CD14-positive monocyte (primary cell): ENCODE measurements at regions not wholly inside any gene's neighbourhood (a gene's known extent, or its start where the extent isn't known, plus 50 kb on each side); places are given as distances from the start of the nearest gene placed in this dataset.

Experiments
- DNase-seq, 3 donors: peaks; one replicate each; pipeline ENCODE4 v3.0.0-alpha.2; 2011 to 2022
- H2AFZ ChIP-seq: 2 replicates; pipeline ENCODE4 v1.6.0; 2012; ENCODE audit warnings: mild to moderate bottlenecking, low read depth, low read length, inconsistent platforms; ENCODE audit not compliant: insufficient read depth, poor library complexity, severe bottlenecking
- H3K27ac ChIP-seq, 2 donors: 1 replicate in 1 of 2; 2 replicates in 1 of 2; pipeline ENCODE4 v1.5.1; 2012 to 2013; ENCODE audit warnings: low read length in 2 of 2, control low read depth in 1 of 2, inconsistent platforms in 1 of 2, low read depth in 1 of 2, mild to moderate bottlenecking in 1 of 2
- H3K27me3 ChIP-seq, 2 donors: one replicate each; pipeline versions ENCODE4 v1.6.0 to v1.6.1; 2011 to 2013; ENCODE audit warnings: low read length in 2 of 2; ENCODE audit not compliant: control insufficient read depth in 2 of 2, insufficient read depth in 2 of 2
- H3K36me3 ChIP-seq, 2 donors: replicated peaks in 1 of 2; 1 replicate in 1 of 2; 2 replicates in 1 of 2; pipeline versions ENCODE4 v1.5.1 to v1.6.1; 2012 to 2013; ENCODE audit warnings: low read length in 2 of 2, control low read depth in 1 of 2, inconsistent platforms in 1 of 2, mild to moderate bottlenecking in 1 of 2; ENCODE audit not compliant: insufficient read depth in 2 of 2, control insufficient read depth in 1 of 2
- H3K4me1 ChIP-seq, 2 donors: 1 replicate in 1 of 2; 2 replicates in 1 of 2; pipeline versions ENCODE4 v1.5.1 to v1.6.1; 2012 to 2013; ENCODE audit warnings: low read length in 2 of 2, control low read depth in 1 of 2, inconsistent platforms in 1 of 2, mild to moderate bottlenecking in 1 of 2, moderate library complexity in 1 of 2; ENCODE audit not compliant: insufficient read depth in 2 of 2, control insufficient read depth in 1 of 2
- H3K4me2 ChIP-seq: replicated peaks from 2 replicates; pipeline ENCODE3; 2012; ENCODE audit warnings: low read length, moderate library complexity, mild to moderate bottlenecking; ENCODE audit not compliant: poor library complexity, severe bottlenecking; ENCODE audit errors: extremely low read depth
- H3K4me3 ChIP-seq, 3 experiments: fragments of 200-600 bp in 1 of 3; sonication (generic) in 1 of 3; replicated peaks in 1 of 3; 1 replicate in 2 of 3; 2 replicates in 1 of 3; pipeline ENCODE4 v1.5.1; 2011 to 2013; ENCODE audit warnings: low read length in 3 of 3, mild to moderate bottlenecking in 3 of 3, control low read depth in 2 of 3, low read depth in 2 of 3, inconsistent platforms in 1 of 3, moderate library complexity in 1 of 3
- H3K79me2 ChIP-seq: 2 replicates; pipeline ENCODE4 v1.6.0; 2012; ENCODE audit warnings: mild to moderate bottlenecking, control low read depth, inconsistent platforms, low read length, moderate library complexity; ENCODE audit not compliant: insufficient read depth
- H3K9ac ChIP-seq: 2 replicates; pipeline ENCODE4 v1.6.0; 2017; ENCODE audit warnings: low read length, mild to moderate bottlenecking; ENCODE audit not compliant: insufficient read depth, poor library complexity, severe bottlenecking
- H3K9me3 ChIP-seq, 2 donors: replicated peaks in 1 of 2; 1 replicate in 1 of 2; 2 replicates in 1 of 2; pipeline versions ENCODE4 v1.5.1 to v1.6.1; 2012 to 2013; ENCODE audit warnings: low read length in 2 of 2, control low read depth in 1 of 2; ENCODE audit not compliant: control insufficient read depth in 1 of 2, insufficient read depth in 1 of 2
- H4K20me1 ChIP-seq: 2 replicates; pipeline ENCODE4 v1.6.0; 2012; ENCODE audit warnings: mild to moderate bottlenecking, low read length, control low read depth, moderate library complexity; ENCODE audit not compliant: insufficient read depth
- H3K27ac Mint-ChIP-seq, 7 donors: one replicate each; pipeline ENCODE4 v1.8.0; 2020; ENCODE audit warnings: mild to moderate bottlenecking in 7 of 7, mixed read lengths in 7 of 7, moderate library complexity in 6 of 7, inconsistent platforms in 2 of 7
- H3K27me3 Mint-ChIP-seq, 3 donors: one replicate each; pipeline ENCODE4 v1.8.0; 2021 to 2022; ENCODE audit warnings: low read depth in 3 of 3, mild to moderate bottlenecking in 3 of 3, mixed read lengths in 3 of 3, moderate library complexity in 3 of 3, inconsistent platforms in 1 of 3
- H3K36me3 Mint-ChIP-seq, 2 donors: one replicate each; pipeline ENCODE4 v1.8.0; 2020; ENCODE audit warnings: mixed read lengths in 2 of 2, inconsistent platforms in 1 of 2, mild to moderate bottlenecking in 1 of 2
- H3K4me1 Mint-ChIP-seq: one replicate; pipeline ENCODE4 v1.8.0; 2020; ENCODE audit warnings: mild to moderate bottlenecking, mixed read lengths
- H3K4me3 Mint-ChIP-seq, 2 donors: one replicate each; pipeline ENCODE4 v1.8.0; 2020; ENCODE audit warnings: mild to moderate bottlenecking in 2 of 2, mixed read lengths in 2 of 2, moderate library complexity in 1 of 2
- H3K9me3 Mint-ChIP-seq, 7 donors: one replicate each; pipeline ENCODE4 v1.8.0; 2020 to 2022; ENCODE audit warnings: mixed read lengths in 7 of 7, mild to moderate bottlenecking in 6 of 7, moderate library complexity in 6 of 7, inconsistent platforms in 2 of 7
- WGBS: methylation state at CpG from one replicate; pipeline ENCODE4 v1.1.5; 2013; ENCODE audit warnings: missing lambda C conversion rate; ENCODE audit not compliant: insufficient coverage; 5-methylcytosine and 5-hydroxymethylcytosine counted together
- intact Hi-C, 2 donors: fragments of 100-400 bp; cut with micrococcal nuclease; formaldehyde crosslinking; loops; one replicate each; pipeline versions ENCODE4 v1.15.0 to v1.15.1; 2023
- TF ChIP-seq, protein P1 (sequence below): fragments of 200-600 bp; IDR thresholded peaks from one replicate; pipeline ENCODE4 v1.8.0; 2022; ENCODE audit warnings: antibody characterized with exemption, mild to moderate bottlenecking

GRCh38 chr3:117261983-117262421, 552.4 kb downstream of the TUSC7 start:
- Histone ChIP-seq H3K9ac (no peak overlapping the region), H4K20me1 (no peaks in the 10 kb centered on the region), H3K27ac (no peak overlapping the region), H3K36me3 (no peaks in the 10 kb centered on the region), H3K4me1 (no peaks in the 10 kb centered on the region), H2AFZ (no peak overlapping the region), H3K9me3 (no peaks in the 10 kb centered on the region), H3K79me2 (no peaks in the 10 kb centered on the region), H3K27me3 (no peaks in the 10 kb centered on the region), H3K4me3 (no peak overlapping the region), H3K4me2 (no peak overlapping the region)
- Mint-ChIP-seq H3K9me3 (peaks cover 0 to 5% (median 0%) of the 10 kb centered on the region in 7 donors), H3K27me3 (peaks cover 0 to 1% (median 0%) of the 10 kb centered on the region in 3 donors), H3K36me3 (no peaks in the 10 kb centered on the region), H3K4me3 (no peak overlapping the region), H3K27ac (no peak overlapping the region), H3K4me1 (no peaks in the 10 kb centered on the region)
- TF ChIP-seq, protein P1, sequence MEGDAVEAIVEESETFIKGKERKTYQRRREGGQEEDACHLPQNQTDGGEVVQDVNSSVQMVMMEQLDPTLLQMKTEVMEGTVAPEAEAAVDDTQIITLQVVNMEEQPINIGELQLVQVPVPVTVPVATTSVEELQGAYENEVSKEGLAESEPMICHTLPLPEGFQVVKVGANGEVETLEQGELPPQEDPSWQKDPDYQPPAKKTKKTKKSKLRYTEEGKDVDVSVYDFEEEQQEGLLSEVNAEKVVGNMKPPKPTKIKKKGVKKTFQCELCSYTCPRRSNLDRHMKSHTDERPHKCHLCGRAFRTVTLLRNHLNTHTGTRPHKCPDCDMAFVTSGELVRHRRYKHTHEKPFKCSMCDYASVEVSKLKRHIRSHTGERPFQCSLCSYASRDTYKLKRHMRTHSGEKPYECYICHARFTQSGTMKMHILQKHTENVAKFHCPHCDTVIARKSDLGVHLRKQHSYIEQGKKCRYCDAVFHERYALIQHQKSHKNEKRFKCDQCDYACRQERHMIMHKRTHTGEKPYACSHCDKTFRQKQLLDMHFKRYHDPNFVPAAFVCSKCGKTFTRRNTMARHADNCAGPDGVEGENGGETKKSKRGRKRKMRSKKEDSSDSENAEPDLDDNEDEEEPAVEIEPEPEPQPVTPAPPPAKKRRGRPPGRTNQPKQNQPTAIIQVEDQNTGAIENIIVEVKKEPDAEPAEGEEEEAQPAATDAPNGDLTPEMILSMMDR = no peak
- WGBS = 71% methylated on average over 1 of the region's 2 CpGs
- no peak for DNase-seq
- intact Hi-C loops = no loop called here

DNA sequence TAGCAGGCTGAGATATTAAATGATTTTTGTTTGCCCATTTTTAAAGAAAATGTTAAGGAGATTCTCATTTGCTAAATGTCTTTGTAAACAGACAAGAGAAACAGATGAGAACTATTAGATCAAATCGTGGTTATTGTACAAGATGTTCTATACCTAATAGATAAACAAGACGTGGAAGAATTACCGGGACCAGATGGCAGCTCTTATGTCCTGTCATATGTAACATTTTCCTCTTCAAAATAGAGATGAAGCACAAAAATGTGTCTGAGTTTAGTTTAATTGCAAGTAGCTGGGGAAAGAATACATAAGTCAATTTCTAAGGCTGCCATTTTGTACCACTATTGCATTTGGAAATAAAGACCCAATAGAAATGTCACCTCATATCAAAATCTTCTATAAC, 553.7 kb downstream of the TUSC7 start:
- no peaks in the 10 kb centered on the region for H3K36me3 ChIP-seq
- Mint-ChIP-seq H3K4me1 (no peaks in the 10 kb centered on the region), H3K36me3 (no peaks in the 10 kb centered on the region), H3K9me3 (peaks cover 0 to 2% (median 0%) of the 10 kb centered on the region in 7 donors), H3K4me3 (no peak overlapping the region), H3K27ac (no peak overlapping the region), H3K27me3 (peaks cover 0 to 1% (median 0%) of the 10 kb centered on the region in 3 donors)
- H2AFZ ChIP-seq = no peak overlapping the region
- no peaks in the 10 kb centered on the region for H3K9me3 ChIP-seq
- H4K20me1 ChIP-seq = no peaks in the 10 kb centered on the region
- no peak overlapping the region for H3K9ac ChIP-seq
- no peaks in the 10 kb centered on the region for H3K79me2 ChIP-seq
- TF ChIP-seq, protein P1 = no peak
- H3K4me3 ChIP-seq = no peak overlapping the region
- no peaks in the 10 kb centered on the region for H3K4me1 ChIP-seq
- no peak overlapping the region for H3K4me2 ChIP-seq
- no peak overlapping the region for H3K27ac ChIP-seq
- no CpG with 5 or more reads among the region's 3 CpGs for WGBS
- DNase-seq = no peak
- intact Hi-C loops = no loop called here
- H3K27me3 ChIP-seq = no peaks in the 10 kb centered on the region
